ENCODE measurements at regions not wholly inside any gene's neighbourhood (a gene's known extent, or its start where the extent isn't known, plus 50 kb on each side); places are given as distances from the start of the nearest gene placed in this dataset.

GRCh38 chr1:184219414-184219813 lies 167.4 kb upstream of the C1orf21 start:
- no peak for DNase-seq

- no peak for DNase-seq
Observed at GRCh38 chr1:184219883-184220282, 166.9 kb upstream of the C1orf21 start.

GRCh38 chr1:184221087-184221486 lies 165.7 kb upstream of the C1orf21 start:
- DNase-seq: no peak

GRCh38 chr1:184222652-184223052 lies 164.2 kb upstream of the C1orf21 start:
- peak; percentile 15 for DNase-seq

GRCh38 chr1:184223216-184223615 lies 163.6 kb upstream of the C1orf21 start:
- DNase-seq: no peak

- no peak for DNase-seq
Observed at GRCh38 chr1:184225283-184226099, 161.3 kb upstream of the C1orf21 start.

GRCh38 chr1:184226100-184226487 lies 160.7 kb upstream of the C1orf21 start:
- DNase-seq: no peak

GRCh38 chr1:184228558-184228957 lies 158.3 kb upstream of the C1orf21 start:
- no peak for DNase-seq

GRCh38 chr1:184237588-184237987 lies 149.2 kb upstream of the C1orf21 start:
- DNase-seq: no peak

- no peak for DNase-seq
Observed at GRCh38 chr1:184241446-184241845, 145.4 kb upstream of the C1orf21 start.

- DNase-seq: no peak
Observed at GRCh38 chr1:184242507-184242943, 144.3 kb upstream of the C1orf21 start.

- DNase-seq: no peak
Observed at GRCh38 chr1:184244962-184245361, 141.9 kb upstream of the C1orf21 start.

GRCh38 chr1:184247671-184248070 lies 139.2 kb upstream of the C1orf21 start:
- no peak for DNase-seq

- DNase-seq: no peak
Observed at GRCh38 chr1:184253921-184254320, 132.9 kb upstream of the C1orf21 start.

- no peak for DNase-seq
Observed at GRCh38 chr1:184254849-184255248, 132.0 kb upstream of the C1orf21 start.

GRCh38 chr1:184255560-184255959 lies 131.3 kb upstream of the C1orf21 start:
- no peak for DNase-seq

- no peak for DNase-seq
Observed at GRCh38 chr1:184257873-184258272, 129.0 kb upstream of the C1orf21 start.

GRCh38 chr1:184258525-184258924 lies 128.3 kb upstream of the C1orf21 start:
- DNase-seq: no peak

GRCh38 chr1:184260382-184260781 lies 126.4 kb upstream of the C1orf21 start:
- DNase-seq: no peak

GRCh38 chr1:184262109-184262508 lies 124.7 kb upstream of the C1orf21 start:
- DNase-seq: no peak

GRCh38 chr1:184267747-184268146 lies 119.1 kb upstream of the C1orf21 start:
- no peak for DNase-seq

GRCh38 chr1:184270556-184270955 lies 116.3 kb upstream of the C1orf21 start:
- no peak for DNase-seq

GRCh38 chr1:184272175-184272866 lies 114.5 kb upstream of the C1orf21 start:
- DNase-seq: no peak

- DNase-seq: no peak
Observed at GRCh38 chr1:184276416-184276815, 110.4 kb upstream of the C1orf21 start.

Data from skin of body (tissue), 1 donor.